Caco-2 (cell line): ENCODE measurements at regions not wholly inside any gene's neighbourhood (a gene's known extent, or its start where the extent isn't known, plus 50 kb on each side); places are given as distances from the start of the nearest gene placed in this dataset.

Experiments
- BruUV-seq: library from RNA; stranded (reverse); fragments of 400-500 nt; replicated peaks from 2 replicates; lab custom pipeline; 2021; lab: Mats Ljungman, UMichigan
- CTCF ChIA-PET: fragments of 300-600 bp; sonication (Branson Sonifier 250); formaldehyde crosslinking; loops from one replicate; lab custom pipeline; 2022; ENCODE audit warnings: antibody characterized with exemption; lab: Charles Lee
- POLR2A ChIA-PET: fragments of 300-600 bp; sonication (Branson Sonifier 250); formaldehyde crosslinking; loops from one replicate; lab custom pipeline; 2022; ENCODE audit warnings: antibody characterized with exemption; lab: Charles Lee
- DNase-seq, 2 experiments: peaks; one replicate each; pipeline versions ENCODE4 v3.0.0 to v3.0.0-alpha.2; 2020 to 2022
- H3K27me3 ChIP-seq: replicated peaks from 2 replicates; pipeline ENCODE4 v1.6.0; 2011; ENCODE audit warnings: low read length; ENCODE audit not compliant: control insufficient read depth, insufficient read depth
- H3K36me3 ChIP-seq: 2 replicates; pipeline ENCODE4 v1.5.1; 2011; ENCODE audit warnings: low read length; ENCODE audit not compliant: control insufficient read depth, insufficient read depth
- H3K4me1 ChIP-seq: fragments of 250-450 bp; sonication (Bioruptor Pico); 2 replicates; pipeline ENCODE4 v1.5.1; 2020; ENCODE audit warnings: mild to moderate bottlenecking
- H3K4me3 ChIP-seq: 2 replicates; pipeline ENCODE4 v1.5.1; 2011; ENCODE audit warnings: low read depth, mild to moderate bottlenecking, control low read depth, low read length
- H3K9me3 ChIP-seq: fragments of 250-450 bp; sonication (Bioruptor Pico); 2 replicates; pipeline ENCODE4 v1.5.1; 2020; ENCODE audit warnings: mild to moderate bottlenecking, moderate library complexity
- H3K27ac Mint-ChIP-seq: one replicate; pipeline ENCODE4 v1.8.0; 2022; ENCODE audit warnings: mixed read lengths; ENCODE audit not compliant: unreplicated experiment
- H3K27me3 Mint-ChIP-seq: one replicate; pipeline ENCODE4 v1.8.0; 2022; ENCODE audit warnings: mixed read lengths; ENCODE audit not compliant: insufficient read depth, unreplicated experiment
- H3K36me3 Mint-ChIP-seq: one replicate; pipeline ENCODE4 v1.8.0; 2022; ENCODE audit warnings: mild to moderate bottlenecking, mixed read lengths; ENCODE audit not compliant: insufficient read depth, unreplicated experiment
- H3K4me1 Mint-ChIP-seq: one replicate; pipeline ENCODE4 v1.8.0; 2022; ENCODE audit warnings: low read depth, mixed read lengths; ENCODE audit not compliant: unreplicated experiment
- H3K4me3 Mint-ChIP-seq: one replicate; pipeline ENCODE4 v1.8.0; 2022; ENCODE audit warnings: mild to moderate bottlenecking, moderate library complexity, mixed read lengths; ENCODE audit not compliant: unreplicated experiment
- H3K9me3 Mint-ChIP-seq: one replicate; pipeline ENCODE4 v1.8.0; 2022; ENCODE audit warnings: mixed read lengths; ENCODE audit not compliant: unreplicated experiment
- intact Hi-C: fragments of 100-400 bp; cut with micrococcal nuclease; formaldehyde crosslinking; loops from one replicate; pipeline ENCODE4 v1.10.0; 2022; ENCODE audit not compliant: unreplicated experiment
- TF ChIP-seq, protein P1 (sequence below), 2 experiments: fragments of 200-600 bp in 1 of 2; IDR thresholded peaks; 1 replicate in 1 of 2; 2 replicates in 1 of 2; pipeline versions ENCODE4 v1.5.1 to v1.8.0; 2011 to 2022; ENCODE audit warnings: antibody characterized with exemption in 1 of 2, control low read depth in 1 of 2, inconsistent platforms in 1 of 2, low read depth in 1 of 2, low read length in 1 of 2, mild to moderate bottlenecking in 1 of 2, moderate library complexity in 1 of 2; ENCODE audit not compliant: insufficient read depth in 1 of 2, severe bottlenecking in 1 of 2, unreplicated experiment in 1 of 2

DNA sequence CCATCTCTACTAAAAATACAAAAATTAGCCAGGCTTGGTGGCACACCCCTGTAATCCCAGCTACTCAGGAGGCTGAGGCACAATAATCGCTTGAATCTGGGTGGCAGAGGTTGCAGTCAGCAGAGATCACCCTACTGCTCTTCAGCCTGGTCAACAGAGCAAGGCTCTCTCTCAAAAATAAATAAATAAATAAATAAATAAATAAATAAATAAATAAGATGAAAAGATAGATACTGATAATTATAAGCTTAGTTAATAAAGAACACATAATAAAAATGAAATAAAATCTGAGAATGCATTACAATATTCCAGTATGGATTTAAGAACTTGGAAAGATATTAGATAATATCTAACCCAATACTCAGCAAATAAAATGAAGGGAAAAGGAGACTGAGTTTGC is 235.9 kb upstream of the DAB1 start:
- DNase-seq: no peak
- Histone ChIP-seq H3K4me1 (no peaks in the 10 kb centered on the region), H3K9me3 (no peaks in the 10 kb centered on the region), H3K27me3 (no peaks in the 10 kb centered on the region), H3K4me3 (no peak overlapping the region), H3K36me3 (no peaks in the 10 kb centered on the region)
- H3K4me1 Mint-ChIP-seq: no peaks in the 10 kb centered on the region
- H3K9me3 Mint-ChIP-seq: no peaks in the 10 kb centered on the region
- no peak overlapping the region for H3K27ac Mint-ChIP-seq
- no TSS peak for BruUV-seq
- TF ChIP-seq, protein P1, sequence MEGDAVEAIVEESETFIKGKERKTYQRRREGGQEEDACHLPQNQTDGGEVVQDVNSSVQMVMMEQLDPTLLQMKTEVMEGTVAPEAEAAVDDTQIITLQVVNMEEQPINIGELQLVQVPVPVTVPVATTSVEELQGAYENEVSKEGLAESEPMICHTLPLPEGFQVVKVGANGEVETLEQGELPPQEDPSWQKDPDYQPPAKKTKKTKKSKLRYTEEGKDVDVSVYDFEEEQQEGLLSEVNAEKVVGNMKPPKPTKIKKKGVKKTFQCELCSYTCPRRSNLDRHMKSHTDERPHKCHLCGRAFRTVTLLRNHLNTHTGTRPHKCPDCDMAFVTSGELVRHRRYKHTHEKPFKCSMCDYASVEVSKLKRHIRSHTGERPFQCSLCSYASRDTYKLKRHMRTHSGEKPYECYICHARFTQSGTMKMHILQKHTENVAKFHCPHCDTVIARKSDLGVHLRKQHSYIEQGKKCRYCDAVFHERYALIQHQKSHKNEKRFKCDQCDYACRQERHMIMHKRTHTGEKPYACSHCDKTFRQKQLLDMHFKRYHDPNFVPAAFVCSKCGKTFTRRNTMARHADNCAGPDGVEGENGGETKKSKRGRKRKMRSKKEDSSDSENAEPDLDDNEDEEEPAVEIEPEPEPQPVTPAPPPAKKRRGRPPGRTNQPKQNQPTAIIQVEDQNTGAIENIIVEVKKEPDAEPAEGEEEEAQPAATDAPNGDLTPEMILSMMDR (IDR thresholded peaks at IDR 0.05; ENCODE audit: insufficient read depth in 1 of 2, low read depth in 1 of 2, low read length in 1 of 2, severe bottlenecking in 1 of 2, unreplicated experiment in 1 of 2): no peak
- intact Hi-C loops: no loop called here
- H3K27me3 Mint-ChIP-seq: peaks cover 4% of the 10 kb centered on the region
- ChIA-PET CTCF (no interaction called here), POLR2A (no interaction called here)
- no peaks in the 10 kb centered on the region for H3K36me3 Mint-ChIP-seq
- no peak overlapping the region for H3K4me3 Mint-ChIP-seq

DNA sequence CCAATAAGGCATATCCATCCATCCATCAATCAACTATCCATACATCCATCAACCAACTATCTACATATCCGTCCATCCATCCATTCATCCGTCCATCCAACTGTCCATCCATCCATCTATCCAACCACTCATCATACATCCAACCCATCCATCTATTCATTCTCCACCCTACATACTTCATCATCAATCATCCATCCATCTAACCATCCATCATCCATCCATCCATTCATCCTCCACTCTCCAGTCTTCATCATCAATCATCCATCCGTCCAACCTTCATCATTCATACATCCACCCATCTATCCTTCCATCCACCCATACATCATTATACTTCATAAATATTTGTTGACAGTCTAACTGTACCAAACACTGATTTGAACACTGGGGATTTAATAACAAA is 231.3 kb upstream of the DAB1 start:
- Histone ChIP-seq H3K9me3 (no peaks in the 10 kb centered on the region), H3K27me3 (no peaks in the 10 kb centered on the region), H3K4me1 (no peaks in the 10 kb centered on the region), H3K4me3 (no peak overlapping the region), H3K36me3 (no peaks in the 10 kb centered on the region)
- intact Hi-C loops: no loop called here
- no peak for DNase-seq
- Mint-ChIP-seq H3K4me1 (no peaks in the 10 kb centered on the region), H3K36me3 (no peaks in the 10 kb centered on the region), H3K27me3 (no peaks in the 10 kb centered on the region), H3K4me3 (no peak overlapping the region), H3K27ac (no peak overlapping the region), H3K9me3 (no peaks in the 10 kb centered on the region)
- ChIA-PET CTCF (no interaction called here), POLR2A (no interaction called here)
- TF ChIP-seq, protein P1 (IDR thresholded peaks at IDR 0.05; ENCODE audit: insufficient read depth in 1 of 2, low read depth in 1 of 2, low read length in 1 of 2, severe bottlenecking in 1 of 2, unreplicated experiment in 1 of 2): no peak
- BruUV-seq: no TSS peak

- no peaks in the 10 kb centered on the region for H3K36me3 Mint-ChIP-seq
- TF ChIP-seq, protein P1 (IDR thresholded peaks at IDR 0.05; ENCODE audit: insufficient read depth in 1 of 2, low read depth in 1 of 2, low read length in 1 of 2, severe bottlenecking in 1 of 2, unreplicated experiment in 1 of 2): no peak
- Histone ChIP-seq H3K4me3 (no peak overlapping the region), H3K27me3 (no peaks in the 10 kb centered on the region), H3K4me1 (no peaks in the 10 kb centered on the region), H3K9me3 (no peaks in the 10 kb centered on the region), H3K36me3 (no peaks in the 10 kb centered on the region)
- H3K27me3 Mint-ChIP-seq: peaks cover 13% of the 10 kb centered on the region
- intact Hi-C loops: no loop called here
- ChIA-PET POLR2A (no interaction called here), CTCF (no interaction called here)
- DNase-seq: no peak
- no TSS peak for BruUV-seq
- no peaks in the 10 kb centered on the region for H3K9me3 Mint-ChIP-seq
- no peak overlapping the region for H3K27ac Mint-ChIP-seq
- H3K4me3 Mint-ChIP-seq: no peak overlapping the region
- H3K4me1 Mint-ChIP-seq: no peaks in the 10 kb centered on the region
These were observed 220.8 kb upstream of the DAB1 start for GRCh38 chr1:57644667-57645066.
